OCI-LY1 (cell line): ENCODE measurements at regions not wholly inside any gene's neighbourhood (a gene's known extent, or its start where the extent isn't known, plus 50 kb on each side); places are given as distances from the start of the nearest gene placed in this dataset.

Source experiments
- H2AFZ ChIP-seq: fragments of 200-600 bp; sonication (generic), shearing (Covaris generic); 2 replicates; pipeline ENCODE4 v1.6.0; 2014; ENCODE audit warnings: antibody characterized with exemption, mild to moderate bottlenecking, low read length
- H3F3A ChIP-seq: fragments of 200-600 bp; sonication (generic), shearing (Covaris generic); 2 replicates; pipeline ENCODE4 v1.6.0; 2014; ENCODE audit warnings: mild to moderate bottlenecking, antibody characterized with exemption, low read length, moderate library complexity; ENCODE audit not compliant: insufficient read depth
- H3K27ac ChIP-seq: fragments of 200-600 bp; sonication (generic); 2 replicates; pipeline ENCODE4 v1.5.1; 2014; ENCODE audit warnings: low read length, mixed run types, mild to moderate bottlenecking, low read depth; ENCODE audit not compliant: poor library complexity, severe bottlenecking
- H3K27me3 ChIP-seq: fragments of 200-600 bp; sonication (generic); 2 replicates; pipeline ENCODE4 v1.6.0; 2014; ENCODE audit warnings: antibody characterized with exemption, mild to moderate bottlenecking, low read length, moderate library complexity; ENCODE audit not compliant: insufficient read depth
- H3K36me3 ChIP-seq: fragments of 200-600 bp; sonication (generic); 2 replicates; pipeline ENCODE4 v1.6.1; 2014; ENCODE audit warnings: mild to moderate bottlenecking, antibody characterized with exemption, low read length, moderate library complexity, mixed read lengths; ENCODE audit not compliant: insufficient read depth
- H3K4me1 ChIP-seq: fragments of 200-600 bp; sonication (generic); 2 replicates; pipeline ENCODE4 v1.5.1; 2014; ENCODE audit warnings: mild to moderate bottlenecking, low read length, moderate library complexity; ENCODE audit not compliant: insufficient read depth, severe bottlenecking
- H3K4me2 ChIP-seq: fragments of 200-600 bp; sonication (generic), shearing (Covaris generic); 2 replicates; pipeline ENCODE4 v1.6.1; 2014; ENCODE audit warnings: low read length
- H3K4me3 ChIP-seq: fragments of 200-600 bp; sonication (generic); 2 replicates; pipeline ENCODE4 v1.5.1; 2014; ENCODE audit warnings: low read length, low read depth, mild to moderate bottlenecking, mixed read lengths; ENCODE audit not compliant: poor library complexity, severe bottlenecking
- H3K79me2 ChIP-seq: fragments of 200-600 bp; shearing (Covaris generic); 2 replicates; pipeline ENCODE4 v1.6.1; 2016; ENCODE audit warnings: mixed run types, low read length, mixed read lengths; ENCODE audit not compliant: insufficient read depth
- H3K9ac ChIP-seq: fragments of 200-600 bp; sonication (generic), shearing (Covaris generic); 2 replicates; pipeline ENCODE4 v1.6.1; 2014; ENCODE audit warnings: mild to moderate bottlenecking, low read length, mixed read lengths
- H3K9me2 ChIP-seq: fragments of 200-600 bp; sonication (generic), shearing (Covaris generic); 2 replicates; pipeline ENCODE4 v1.6.1; 2014; ENCODE audit warnings: low read depth, mild to moderate bottlenecking, low read length, mixed read lengths
- H3K9me3 ChIP-seq: fragments of 200-600 bp; shearing (Covaris generic); 2 replicates; pipeline ENCODE4 v1.6.1; 2014; ENCODE audit warnings: low read length, mixed read lengths
- H4K20me1 ChIP-seq: fragments of 200-600 bp; sonication (generic), shearing (Covaris generic); 2 replicates; pipeline ENCODE4 v1.6.0; 2016; ENCODE audit warnings: mild to moderate bottlenecking, low read length; ENCODE audit not compliant: insufficient read depth
- CTCF ChIP-seq: fragments of 200-600 bp; sonication (generic), shearing (Covaris generic); IDR thresholded peaks from 2 replicates; pipeline ENCODE4 v1.5.1; 2017; ENCODE audit warnings: mild to moderate bottlenecking, antibody characterized with exemption, low read length, moderate library complexity, mixed read lengths
- EZH2 ChIP-seq: fragments of 200-600 bp; sonication (generic), shearing (Covaris generic); IDR thresholded peaks from 2 replicates; pipeline ENCODE4 v1.8.0; 2017; ENCODE audit warnings: borderline replicate concordance, mixed run types, mild to moderate bottlenecking, antibody characterized with exemption, low read length, moderate library complexity, mixed read lengths

GRCh38 chr5:31137676-31138075 is 55.8 kb upstream of the CDH6 start:
- Histone ChIP-seq H3K27me3 (no peaks in the 10 kb centered on the region), H3F3A (no peaks in the 10 kb centered on the region), H3K9ac (no peak overlapping the region), H3K79me2 (no peaks in the 10 kb centered on the region), H3K4me3 (no peak overlapping the region), H3K9me2 (no peaks in the 10 kb centered on the region), H3K27ac (no peak overlapping the region), H4K20me1 (no peaks in the 10 kb centered on the region), H3K4me2 (no peak overlapping the region), H2AFZ (no peak overlapping the region), H3K36me3 (no peaks in the 10 kb centered on the region), H3K4me1 (no peaks in the 10 kb centered on the region), H3K9me3 (no peaks in the 10 kb centered on the region)
- TF ChIP-seq CTCF, result no peak
- no peak for TF ChIP-seq EZH2

DNA sequence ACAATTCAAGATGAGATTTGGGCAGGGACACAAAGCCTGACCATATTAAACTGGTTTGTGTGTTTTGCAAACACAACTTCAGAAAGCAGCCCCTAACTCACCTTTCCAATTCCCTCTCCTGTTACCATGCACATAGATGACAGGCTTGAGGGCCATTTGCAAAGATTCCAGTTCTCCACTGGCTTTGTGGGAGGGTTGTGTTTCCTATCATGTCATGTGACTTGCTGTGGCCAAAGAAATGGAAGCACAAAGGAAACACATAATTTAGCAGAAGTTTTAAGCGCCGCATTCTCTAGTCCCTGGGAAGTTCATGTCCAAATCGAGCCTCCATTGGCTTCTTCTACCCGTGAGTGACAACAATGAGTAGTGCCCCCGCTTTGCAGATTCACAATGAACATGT is 57.9 kb upstream of the CDH6 start:
- no peaks in the 10 kb centered on the region for H3K9me2 ChIP-seq
- no peak overlapping the region for H3K27ac ChIP-seq
- H3K27me3 ChIP-seq, result no peaks in the 10 kb centered on the region
- H3K9me3 ChIP-seq, result no peaks in the 10 kb centered on the region
- no peak for TF ChIP-seq EZH2
- no peak for TF ChIP-seq CTCF
- no peaks in the 10 kb centered on the region for H3F3A ChIP-seq
- no peaks in the 10 kb centered on the region for H3K36me3 ChIP-seq
- no peaks in the 10 kb centered on the region for H3K79me2 ChIP-seq
- H3K4me1 ChIP-seq, result no peaks in the 10 kb centered on the region
- no peaks in the 10 kb centered on the region for H4K20me1 ChIP-seq
- no peak overlapping the region for H3K9ac ChIP-seq
- H3K4me3 ChIP-seq, result no peak overlapping the region
- H3K4me2 ChIP-seq, result no peak overlapping the region
- no peak overlapping the region for H2AFZ ChIP-seq

DNA sequence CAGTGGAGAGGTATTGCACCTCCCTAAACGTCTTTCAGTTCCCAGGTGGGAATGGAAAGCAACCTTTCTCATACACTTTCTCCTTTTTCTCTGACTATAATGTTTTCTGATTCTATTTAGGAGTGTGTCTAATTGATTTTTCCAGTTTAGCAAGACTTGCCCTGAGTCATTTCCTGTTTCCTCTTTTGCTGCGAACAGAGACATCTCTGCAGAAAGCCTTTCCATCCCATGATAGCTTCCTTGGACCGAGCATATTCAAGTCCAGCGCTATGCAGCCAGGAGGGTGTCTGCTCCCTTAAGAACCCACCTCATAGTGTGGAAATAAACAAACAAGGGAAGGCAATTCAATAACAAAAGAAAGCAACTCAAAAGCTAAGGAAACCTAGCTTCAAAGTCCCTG is 60.0 kb upstream of the CDH6 start:
- H3F3A ChIP-seq, result no peaks in the 10 kb centered on the region
- H3K27me3 ChIP-seq, result no peaks in the 10 kb centered on the region
- H4K20me1 ChIP-seq, result no peaks in the 10 kb centered on the region
- H3K27ac ChIP-seq, result no peak overlapping the region
- H3K9me2 ChIP-seq, result no peaks in the 10 kb centered on the region
- no peak overlapping the region for H3K4me3 ChIP-seq
- H3K36me3 ChIP-seq, result no peaks in the 10 kb centered on the region
- no peak overlapping the region for H3K4me2 ChIP-seq
- H2AFZ ChIP-seq, result no peak overlapping the region
- H3K79me2 ChIP-seq, result no peaks in the 10 kb centered on the region
- TF ChIP-seq CTCF, result no peak
- TF ChIP-seq EZH2, result no peak
- no peaks in the 10 kb centered on the region for H3K9me3 ChIP-seq
- no peak overlapping the region for H3K9ac ChIP-seq
- H3K4me1 ChIP-seq, result no peaks in the 10 kb centered on the region
